ENCODE measurements at regions not wholly inside any gene's neighbourhood (a gene's known extent, or its start where the extent isn't known, plus 50 kb on each side); places are given as distances from the start of the nearest gene placed in this dataset.

DNA sequence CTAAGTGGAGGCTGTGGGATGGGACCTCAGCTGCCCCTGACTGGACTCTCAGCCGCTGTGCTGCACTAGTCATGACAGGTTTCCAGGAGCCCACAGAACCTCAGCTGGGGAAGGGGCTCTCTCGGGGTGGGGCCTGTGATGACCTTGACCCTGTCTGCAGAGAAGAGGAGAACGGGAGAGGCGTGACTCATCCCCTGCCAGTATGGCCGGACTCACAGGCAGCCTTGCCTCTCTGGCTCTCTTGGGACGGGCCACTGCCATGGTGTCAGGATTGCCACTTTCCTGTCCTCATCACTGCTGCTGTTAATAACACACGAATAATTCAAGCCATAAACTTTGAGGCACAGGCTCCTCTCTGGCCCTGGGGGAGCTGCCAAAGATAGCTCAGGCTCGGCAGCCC lies 295.3 kb downstream of the UQCRFS1 start:
- no peak for TF ChIP-seq FOXA1 (IDR thresholded peaks at IDR 0.05)
- no peak for TF ChIP-seq SUZ12 (IDR thresholded peaks at IDR 0.05)
- no peak for TF ChIP-seq ELF4 (IDR thresholded peaks at IDR 0.05)
- TF ChIP-seq FOXK2 (IDR thresholded peaks at IDR 0.05): no peak
- no peak for TF ChIP-seq PKNOX1 (IDR thresholded peaks at IDR 0.05)
- no peak for TF ChIP-seq ARNT (IDR thresholded peaks at IDR 0.05)
- no peak for TF ChIP-seq TARDBP (IDR thresholded peaks at IDR 0.05)
- no peak for TF ChIP-seq ZNF384 (IDR thresholded peaks at IDR 0.05)
- no peak for TF ChIP-seq BHLHE40 (IDR thresholded peaks at IDR 0.05; ENCODE audit: borderline replicate concordance)
- ChIA-PET POLR2A (no interaction called here), CTCF (no interaction called here)
- DNase-seq (ENCODE audit: extremely low spot score): no peak

DNA sequence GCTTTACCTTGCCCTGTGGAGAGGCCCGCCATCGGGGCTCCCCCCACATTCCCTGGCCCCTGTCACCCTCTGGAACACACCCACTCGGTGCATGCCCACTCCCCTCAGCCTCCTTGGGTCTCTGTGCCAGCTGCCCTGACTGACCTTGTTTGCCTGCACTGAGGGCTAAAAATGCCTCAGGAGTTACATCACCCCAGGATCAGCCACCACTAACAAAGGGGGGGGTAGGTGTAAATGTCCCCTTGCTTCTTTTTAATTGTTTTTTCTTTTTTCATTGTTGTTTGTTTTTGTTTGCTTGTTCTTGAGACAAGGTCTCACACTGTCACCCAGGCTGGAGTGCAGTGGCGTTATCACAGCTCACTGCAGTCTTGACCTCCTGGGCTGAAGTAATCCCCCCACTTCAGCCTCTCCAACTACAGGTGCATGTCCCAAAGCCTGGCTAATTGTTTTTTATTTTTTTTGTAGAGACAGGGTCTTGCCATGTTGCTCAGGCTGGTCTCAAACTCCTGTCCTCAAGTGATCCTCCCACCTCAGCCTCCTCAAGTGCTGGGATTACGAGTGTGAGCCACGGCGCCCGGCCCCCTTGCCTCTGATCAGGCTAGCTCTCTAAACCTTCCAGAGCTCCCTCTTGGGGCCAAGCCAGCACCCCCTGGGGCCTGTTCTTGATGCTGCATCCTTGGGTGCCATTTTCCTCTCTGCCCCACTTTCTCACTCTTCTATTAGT lies 297.1 kb downstream of the UQCRFS1 start:
- ChIA-PET POLR2A (no interaction called here), CTCF (no interaction called here)
- DNase-seq (ENCODE audit: extremely low spot score): no peak
- TF ChIP-seq BHLHE40 (IDR thresholded peaks at IDR 0.05; ENCODE audit: borderline replicate concordance): no peak

GRCh38 chr19:28915202-28915601 lies 297.7 kb downstream of the UQCRFS1 start:
- TF ChIP-seq ELF4 (IDR thresholded peaks at IDR 0.05): no peak
- no peak for TF ChIP-seq NFRKB (IDR thresholded peaks at IDR 0.05)
- no peak for TF ChIP-seq ZNF384 (IDR thresholded peaks at IDR 0.05)
- no peak for TF ChIP-seq HDGF (IDR thresholded peaks at IDR 0.05; ENCODE audit: borderline replicate concordance)
- no peak for TF ChIP-seq FOXM1 (IDR thresholded peaks at IDR 0.05; ENCODE audit: borderline replicate concordance)
- no peak for TF ChIP-seq CTBP1 (IDR thresholded peaks at IDR 0.05; ENCODE audit: borderline replicate concordance)
- no peak for TF ChIP-seq ARNT (IDR thresholded peaks at IDR 0.05)
- no peak for TF ChIP-seq TARDBP (IDR thresholded peaks at IDR 0.05)
- no peak for TF ChIP-seq PKNOX1 (IDR thresholded peaks at IDR 0.05)
- TF ChIP-seq LEF1 (IDR thresholded peaks at IDR 0.05; ENCODE audit: borderline replicate concordance): no peak
- no peak for TF ChIP-seq L3MBTL2 (conservative IDR thresholded peaks at IDR 0.05)
- ChIA-PET CTCF (no interaction called here), POLR2A (no interaction called here)
- no peak for DNase-seq (ENCODE audit: extremely low spot score)

DNA sequence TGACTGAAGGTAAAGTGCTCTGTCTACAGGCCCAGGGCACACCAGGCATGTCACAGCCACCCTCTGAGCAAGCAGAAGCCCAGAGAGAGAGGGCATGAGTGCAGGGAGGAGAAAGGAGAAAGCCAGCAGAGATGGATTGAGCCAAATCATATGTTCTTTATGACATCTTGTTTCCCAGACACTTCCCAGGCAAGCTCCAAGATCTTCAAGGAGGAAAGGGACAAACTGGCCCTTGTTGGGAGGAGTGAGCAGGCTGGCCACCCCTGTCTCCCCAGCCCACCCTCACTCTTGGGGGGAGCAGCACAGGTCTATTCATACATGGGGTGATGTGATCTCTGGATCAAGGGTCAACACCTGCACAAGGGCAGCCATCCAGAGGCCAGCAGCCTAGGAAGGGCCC lies 298.8 kb downstream of the UQCRFS1 start:
- CTCF ChIA-PET: no interaction called here
- DNase-seq (ENCODE audit: extremely low spot score): no peak
- TF ChIP-seq FOXM1 (IDR thresholded peaks at IDR 0.05; ENCODE audit: borderline replicate concordance) (no peak), TARDBP (IDR thresholded peaks at IDR 0.05) (no peak), CTBP1 (IDR thresholded peaks at IDR 0.05; ENCODE audit: borderline replicate concordance) (no peak), FOXA1 (IDR thresholded peaks at IDR 0.05) (no peak)
- POLR2A ChIA-PET: no interaction called here

DNA sequence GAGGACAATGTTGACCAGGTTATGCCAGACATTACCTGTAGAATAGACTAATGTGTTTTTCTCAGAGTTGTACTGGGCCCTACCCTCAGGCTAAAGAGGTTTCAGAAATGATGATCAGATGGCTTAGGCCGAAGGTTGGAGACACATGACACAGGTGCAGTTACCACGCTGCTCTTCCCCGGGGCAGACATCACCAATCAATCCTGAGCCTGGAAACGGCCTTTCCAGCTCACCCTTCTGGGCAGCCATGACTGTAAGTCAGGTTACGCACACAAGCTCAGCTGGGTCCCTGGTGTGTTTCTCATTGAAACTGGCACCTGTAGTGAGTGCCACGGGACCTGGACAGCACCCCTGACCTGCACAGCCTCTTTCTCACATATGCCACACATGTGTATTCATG lies 299.3 kb downstream of the UQCRFS1 start:
- DNase-seq (ENCODE audit: extremely low spot score): no peak
- ChIA-PET CTCF (no interaction called here), POLR2A (no interaction called here)
- no peak for TF ChIP-seq FOXA1 (IDR thresholded peaks at IDR 0.05)
- no peak for TF ChIP-seq SUZ12 (IDR thresholded peaks at IDR 0.05)
- TF ChIP-seq ZNF384 (IDR thresholded peaks at IDR 0.05): no peak
- no peak for TF ChIP-seq NFRKB (IDR thresholded peaks at IDR 0.05)
- TF ChIP-seq LEF1 (IDR thresholded peaks at IDR 0.05; ENCODE audit: borderline replicate concordance): no peak
- no peak for TF ChIP-seq PKNOX1 (IDR thresholded peaks at IDR 0.05)
- no peak for TF ChIP-seq TARDBP (IDR thresholded peaks at IDR 0.05)
- no peak for TF ChIP-seq SP1 (IDR thresholded peaks at IDR 0.05)
- no peak for TF ChIP-seq FOXK2 (IDR thresholded peaks at IDR 0.05)
- TF ChIP-seq ARNT (IDR thresholded peaks at IDR 0.05): no peak
- no peak for TF ChIP-seq CTBP1 (IDR thresholded peaks at IDR 0.05; ENCODE audit: borderline replicate concordance)
- TF ChIP-seq ELF4 (IDR thresholded peaks at IDR 0.05): no peak
- TF ChIP-seq BHLHE40 (IDR thresholded peaks at IDR 0.05; ENCODE audit: borderline replicate concordance): no peak
- TF ChIP-seq FOXM1 (IDR thresholded peaks at IDR 0.05; ENCODE audit: borderline replicate concordance): no peak
- TF ChIP-seq L3MBTL2 (conservative IDR thresholded peaks at IDR 0.05): no peak
- no peak for TF ChIP-seq HDGF (IDR thresholded peaks at IDR 0.05; ENCODE audit: borderline replicate concordance)

GRCh38 chr19:28908941-28909340 lies 304.0 kb downstream of the UQCRFS1 start:
- no peak for DNase-seq (ENCODE audit: extremely low spot score)
- POLR2A ChIA-PET: no interaction called here
- no peak for TF ChIP-seq ZNF384 (IDR thresholded peaks at IDR 0.05)
- no peak for TF ChIP-seq FOXA1 (IDR thresholded peaks at IDR 0.05)
- no peak for TF ChIP-seq BHLHE40 (IDR thresholded peaks at IDR 0.05; ENCODE audit: borderline replicate concordance)
- no peak for TF ChIP-seq ARNT (IDR thresholded peaks at IDR 0.05)
- no peak for TF ChIP-seq FOXK2 (IDR thresholded peaks at IDR 0.05)
- TF ChIP-seq SP1 (IDR thresholded peaks at IDR 0.05): no peak
- TF ChIP-seq FOXM1 (IDR thresholded peaks at IDR 0.05; ENCODE audit: borderline replicate concordance): no peak
- no peak for TF ChIP-seq LEF1 (IDR thresholded peaks at IDR 0.05; ENCODE audit: borderline replicate concordance)
- no peak for TF ChIP-seq HDGF (IDR thresholded peaks at IDR 0.05; ENCODE audit: borderline replicate concordance)
- TF ChIP-seq ELF4 (IDR thresholded peaks at IDR 0.05): no peak
- TF ChIP-seq NFRKB (IDR thresholded peaks at IDR 0.05): no peak
- no peak for TF ChIP-seq PKNOX1 (IDR thresholded peaks at IDR 0.05)
- no peak for TF ChIP-seq TARDBP (IDR thresholded peaks at IDR 0.05)
- TF ChIP-seq CTBP1 (IDR thresholded peaks at IDR 0.05; ENCODE audit: borderline replicate concordance): no peak
- TF ChIP-seq SUZ12 (IDR thresholded peaks at IDR 0.05): no peak
- no peak for TF ChIP-seq L3MBTL2 (conservative IDR thresholded peaks at IDR 0.05)
- CTCF ChIA-PET: no interaction called here
